Subcutaneous abdominal adipose tissue (tissue), 5 donors: ENCODE measurements at regions not wholly inside any gene's neighbourhood (a gene's known extent, or its start where the extent isn't known, plus 50 kb on each side); places are given as distances from the start of the nearest gene placed in this dataset.

Source experiments
- H3K27ac ChIP-seq: one replicate; pipeline ENCODE4 v1.7.0; 2013; ENCODE audit warnings: low read depth, mild to moderate bottlenecking, inconsistent platforms, low read length, moderate library complexity
- H3K27me3 ChIP-seq, 5 donors: one replicate each; pipeline ENCODE4 v1.7.0; 2013; ENCODE audit warnings: low read length in 5 of 5, inconsistent platforms in 1 of 5; ENCODE audit not compliant: control insufficient read depth in 5 of 5, insufficient read depth in 4 of 5
- H3K36me3 ChIP-seq, 5 donors: one replicate each; pipeline ENCODE4 v1.7.0; 2013; ENCODE audit warnings: low read length in 5 of 5; ENCODE audit not compliant: control insufficient read depth in 5 of 5, insufficient read depth in 5 of 5
- H3K4me1 ChIP-seq, 5 donors: one replicate each; pipeline ENCODE4 v1.7.0; 2013; ENCODE audit warnings: low read length in 5 of 5, mild to moderate bottlenecking in 3 of 5, moderate library complexity in 1 of 5; ENCODE audit not compliant: control insufficient read depth in 5 of 5, insufficient read depth in 5 of 5
- H3K4me3 ChIP-seq, 5 donors: one replicate each; pipeline ENCODE4 v1.7.0; 2013; ENCODE audit warnings: low read length in 5 of 5, low read depth in 1 of 5
- H3K9ac ChIP-seq, 5 donors: one replicate each; pipeline ENCODE4 v1.7.0; 2013; ENCODE audit warnings: low read length in 5 of 5, mild to moderate bottlenecking in 4 of 5, moderate library complexity in 3 of 5
- H3K9me3 ChIP-seq, 5 donors: one replicate each; pipeline ENCODE4 v1.7.0; 2013; ENCODE audit warnings: low read length in 5 of 5; ENCODE audit not compliant: control insufficient read depth in 5 of 5
- donor health status: healthy.
- donor health status: healthy.
- donor health status: healthy.
- donor health status: healthy.
- donor health status: healthy.

DNA sequence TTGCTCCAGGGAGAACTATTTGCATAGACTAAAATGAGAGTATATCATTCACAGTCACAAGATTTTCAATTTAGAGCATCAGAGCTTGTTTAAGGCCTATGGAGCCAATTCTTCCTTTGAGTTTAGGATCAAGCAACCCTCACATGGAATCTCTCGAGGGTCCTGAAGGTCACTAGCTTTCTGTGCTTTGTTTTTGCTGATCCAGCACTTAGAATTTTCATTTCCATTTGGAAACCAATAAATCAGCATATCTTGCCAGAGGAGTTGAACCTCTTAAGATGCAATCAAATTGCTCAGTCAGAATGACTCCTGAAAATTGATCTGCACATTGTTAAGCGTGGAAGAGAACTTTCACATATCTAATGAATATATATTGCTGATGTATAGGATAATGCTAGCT, 1039.6 kb downstream of the PDHA2 start:
- Histone ChIP-seq H3K4me1 (no peaks in the 10 kb centered on the region), H3K9me3 (peaks cover 4 to 11% (median 7%) of the 10 kb centered on the region in 5 donors)

DNA sequence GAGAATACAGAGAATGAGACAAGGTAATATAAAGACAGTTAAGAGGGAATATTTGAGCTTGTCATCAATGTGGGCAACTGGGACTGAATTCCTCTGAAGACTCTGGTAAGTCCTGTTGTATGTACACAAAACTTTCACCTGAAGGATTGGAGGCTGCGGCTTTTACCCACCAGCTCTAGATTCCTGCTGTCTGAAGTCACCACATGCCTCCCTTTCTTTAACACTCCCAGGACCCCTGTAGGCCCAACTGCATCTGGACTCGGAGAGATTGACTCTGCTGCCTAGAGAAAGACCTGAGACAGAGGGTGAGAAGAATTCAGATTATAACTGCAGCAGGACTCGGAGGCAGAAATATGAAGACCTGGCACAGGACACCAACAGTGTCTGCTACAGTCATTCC, 1048.0 kb downstream of the PDHA2 start:
- Histone ChIP-seq H3K4me1 (no peaks in the 10 kb centered on the region), H3K4me3 (no peak overlapping the region), H3K9ac (no peak overlapping the region), H3K9me3 (no peaks in the 10 kb centered on the region), H3K27ac (no peak overlapping the region), H3K36me3 (no peaks in the 10 kb centered on the region), H3K27me3 (no peaks in the 10 kb centered on the region)

More for the DNA sequence above, 1039.6 kb downstream of the PDHA2 start:
- H3K36me3 ChIP-seq = no peaks in the 10 kb centered on the region
- no peaks in the 10 kb centered on the region for H3K27me3 ChIP-seq
- H3K9ac ChIP-seq = no peak overlapping the region
- H3K27ac ChIP-seq = no peak overlapping the region
- H3K4me3 ChIP-seq = no peak overlapping the region

DNA sequence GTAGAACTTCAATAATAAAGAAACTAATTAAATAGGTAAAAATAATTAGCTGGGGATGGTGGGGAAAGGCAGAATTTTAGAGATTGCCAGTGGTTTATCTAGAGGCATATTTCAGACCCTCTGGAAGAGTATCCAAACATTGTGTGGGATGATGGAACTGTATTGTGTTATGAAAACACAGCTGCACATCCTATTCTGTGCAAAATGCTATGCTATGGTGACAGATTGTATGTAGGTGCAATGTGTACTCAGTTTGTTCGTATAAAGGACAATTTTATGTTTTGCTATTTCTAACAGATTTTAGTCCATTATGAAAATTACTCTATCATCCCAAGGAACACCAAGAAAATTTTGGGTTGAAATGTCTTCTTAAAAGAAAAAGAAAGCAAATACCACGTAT, 1054.7 kb downstream of the PDHA2 start:
- Histone ChIP-seq H3K9ac (no peak overlapping the region), H3K27me3 (no peaks in the 10 kb centered on the region), H3K27ac (no peak overlapping the region), H3K4me3 (no peak overlapping the region), H3K9me3 (no peaks in the 10 kb centered on the region), H3K4me1 (no peaks in the 10 kb centered on the region), H3K36me3 (no peaks in the 10 kb centered on the region)

DNA sequence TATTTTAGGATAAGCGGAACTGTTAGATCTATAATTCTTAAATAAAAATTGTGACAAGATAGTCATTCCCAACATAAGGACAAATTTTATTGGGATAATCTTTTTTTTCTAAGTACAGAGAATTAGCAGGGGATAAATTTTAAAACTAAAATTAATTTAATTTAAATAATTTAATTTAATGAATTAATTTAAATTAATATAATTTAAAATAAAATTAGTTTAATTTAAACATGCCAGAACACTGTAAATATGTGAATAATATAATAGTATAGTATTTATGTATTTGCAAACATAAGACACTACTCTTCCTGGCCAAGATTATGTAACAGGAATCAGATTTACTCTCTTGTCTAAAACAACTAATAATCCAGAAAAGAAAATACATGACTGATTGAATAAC, 1055.9 kb downstream of the PDHA2 start:
- Histone ChIP-seq H3K4me3 (no peak overlapping the region), H3K4me1 (no peaks in the 10 kb centered on the region), H3K36me3 (no peaks in the 10 kb centered on the region)

DNA sequence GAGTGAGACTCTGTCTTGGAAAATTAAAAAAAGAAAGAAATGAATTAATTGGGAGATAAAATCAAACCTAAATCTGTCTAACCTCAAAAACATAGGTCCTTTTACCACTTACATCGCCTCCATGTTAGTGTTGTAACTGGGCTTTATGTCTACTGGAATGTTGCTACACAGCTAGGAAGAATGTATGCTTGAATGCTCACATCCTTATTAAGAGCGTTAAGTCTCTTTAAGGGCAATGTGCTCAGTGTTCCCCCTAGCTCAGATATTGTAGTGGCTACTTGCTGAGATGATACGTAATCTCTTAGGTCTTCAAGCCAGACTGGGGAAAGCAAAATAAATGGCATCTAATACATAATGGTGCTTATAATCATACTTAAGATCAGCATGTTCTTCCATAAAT, 1072.8 kb downstream of the PDHA2 start:
- no peak overlapping the region for H3K27ac ChIP-seq
- H3K4me3 ChIP-seq = no peak overlapping the region
- no peak overlapping the region for H3K9ac ChIP-seq
- no peaks in the 10 kb centered on the region for H3K36me3 ChIP-seq
- no peaks in the 10 kb centered on the region for H3K9me3 ChIP-seq
- no peaks in the 10 kb centered on the region for H3K27me3 ChIP-seq
- peaks cover 0 to 3% (median 0%) of the 10 kb centered on the region in 5 donors for H3K4me1 ChIP-seq

More for the DNA sequence above, 1055.9 kb downstream of the PDHA2 start:
- no peak overlapping the region for H3K27ac ChIP-seq
- H3K9ac ChIP-seq = no peak overlapping the region
- no peaks in the 10 kb centered on the region for H3K27me3 ChIP-seq
- no peaks in the 10 kb centered on the region for H3K9me3 ChIP-seq

DNA sequence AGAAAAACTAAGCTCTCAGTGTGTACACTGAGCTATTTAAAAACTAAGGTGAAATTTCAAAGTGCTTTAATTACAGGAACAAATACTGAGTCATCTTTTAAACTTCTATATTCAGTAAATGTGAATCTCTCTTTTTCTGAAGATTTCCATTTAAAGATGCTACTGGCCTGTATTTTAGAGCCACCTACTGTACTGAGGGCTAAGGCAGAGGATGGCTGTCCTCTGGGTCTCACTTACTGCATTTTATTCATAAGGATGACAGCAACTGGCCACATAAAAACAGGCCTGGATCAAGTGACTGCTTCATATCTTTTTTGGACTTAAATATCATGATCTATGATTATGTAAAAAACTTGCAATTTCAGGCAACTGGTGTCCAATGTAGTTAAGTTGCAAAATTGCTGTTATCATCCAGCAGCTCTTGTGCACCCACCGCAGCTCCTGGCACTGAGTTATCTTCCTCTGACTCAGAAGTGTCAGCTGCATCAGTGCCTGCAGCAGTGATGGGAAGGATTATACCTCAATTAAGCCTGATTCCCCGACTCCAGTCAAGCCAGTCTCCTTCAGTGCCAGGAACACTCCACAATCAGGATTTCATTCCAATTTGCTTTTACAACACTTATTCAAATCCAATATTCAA, 1073.7 kb downstream of the PDHA2 start:
- Histone ChIP-seq H3K9me3 (no peaks in the 10 kb centered on the region), H3K9ac (no peak overlapping the region), H3K4me1 (peaks cover 0 to 3% (median 0%) of the 10 kb centered on the region in 5 donors), H3K36me3 (no peaks in the 10 kb centered on the region), H3K27me3 (no peaks in the 10 kb centered on the region), H3K4me3 (no peak overlapping the region), H3K27ac (no peak overlapping the region)

DNA sequence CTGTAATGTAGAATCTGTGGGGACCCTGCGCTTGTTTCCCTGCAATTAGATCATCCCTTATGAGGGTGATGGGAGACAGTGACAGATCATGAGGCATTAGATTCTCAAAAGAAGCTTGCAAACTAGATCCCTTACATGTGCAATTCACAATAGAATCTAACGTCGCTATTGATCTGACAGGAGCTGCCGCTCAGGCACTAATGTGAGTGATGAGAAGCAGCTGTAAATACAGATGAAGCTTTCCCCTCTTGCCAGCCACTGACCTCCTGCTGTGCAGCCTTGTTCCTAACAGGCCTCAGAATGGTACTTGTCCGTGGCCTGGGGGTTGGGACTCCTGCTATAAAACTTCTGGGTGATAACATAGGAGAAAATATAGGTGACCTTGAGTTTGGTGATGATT, 1076.8 kb downstream of the PDHA2 start:
- no peak overlapping the region for H3K4me3 ChIP-seq

DNA sequence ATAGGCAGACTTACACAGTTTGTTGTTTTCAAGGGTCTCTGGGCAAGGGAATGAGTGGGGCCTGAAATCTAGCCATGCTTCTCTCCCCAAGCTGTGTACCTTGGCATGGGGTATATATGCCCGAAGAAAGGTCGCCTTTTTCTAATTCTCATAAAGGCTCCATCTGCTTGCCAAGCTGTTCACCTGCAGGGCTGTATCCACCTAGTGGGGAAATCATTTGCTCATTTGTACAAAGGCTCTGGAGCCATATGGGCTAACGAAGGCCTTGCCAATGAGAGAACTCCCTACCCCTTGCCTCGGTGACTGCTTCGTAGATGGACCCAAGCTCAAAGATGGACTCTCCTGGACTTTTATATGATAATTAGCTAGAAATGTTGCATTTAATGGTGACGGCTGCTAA, 1097.0 kb downstream of the PDHA2 start:
- H3K27ac ChIP-seq = no peak overlapping the region
- H3K4me3 ChIP-seq = no peak overlapping the region
- no peaks in the 10 kb centered on the region for H3K27me3 ChIP-seq
- H3K9ac ChIP-seq = no peak overlapping the region
- no peaks in the 10 kb centered on the region for H3K4me1 ChIP-seq
- H3K9me3 ChIP-seq = peaks cover 0 to 2% (median 0%) of the 10 kb centered on the region in 5 donors
- H3K36me3 ChIP-seq = no peaks in the 10 kb centered on the region

More for the DNA sequence above, 1076.8 kb downstream of the PDHA2 start:
- no peaks in the 10 kb centered on the region for H3K4me1 ChIP-seq
- H3K27me3 ChIP-seq = no peaks in the 10 kb centered on the region
- no peak overlapping the region for H3K9ac ChIP-seq
- no peaks in the 10 kb centered on the region for H3K36me3 ChIP-seq
- peaks cover 0 to 4% (median 0%) of the 10 kb centered on the region in 5 donors for H3K9me3 ChIP-seq
- no peak overlapping the region for H3K27ac ChIP-seq

DNA sequence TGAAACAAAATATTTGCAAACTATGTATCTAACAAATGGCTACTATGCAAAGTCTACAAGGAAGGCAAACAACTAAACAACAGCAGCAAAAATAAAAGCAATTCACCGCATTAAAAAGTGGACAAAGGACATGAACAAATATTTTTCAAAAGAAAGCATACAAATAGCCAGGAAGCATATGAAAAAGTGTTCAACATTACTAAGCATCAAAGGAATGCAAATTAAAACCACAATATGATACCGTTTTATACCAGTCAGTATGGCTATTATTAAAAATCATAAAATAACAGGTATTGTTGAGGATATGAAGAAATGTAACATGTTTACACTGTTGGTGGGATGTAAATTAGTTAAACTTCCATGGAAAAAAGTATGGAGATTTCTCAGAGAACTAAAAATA, 1106.7 kb downstream of the PDHA2 start:
- H3K9ac ChIP-seq = no peak overlapping the region
- H3K9me3 ChIP-seq = no peaks in the 10 kb centered on the region
- H3K27me3 ChIP-seq = no peaks in the 10 kb centered on the region
- no peak overlapping the region for H3K4me3 ChIP-seq
- H3K27ac ChIP-seq = no peak overlapping the region
- no peaks in the 10 kb centered on the region for H3K4me1 ChIP-seq
- no peaks in the 10 kb centered on the region for H3K36me3 ChIP-seq

DNA sequence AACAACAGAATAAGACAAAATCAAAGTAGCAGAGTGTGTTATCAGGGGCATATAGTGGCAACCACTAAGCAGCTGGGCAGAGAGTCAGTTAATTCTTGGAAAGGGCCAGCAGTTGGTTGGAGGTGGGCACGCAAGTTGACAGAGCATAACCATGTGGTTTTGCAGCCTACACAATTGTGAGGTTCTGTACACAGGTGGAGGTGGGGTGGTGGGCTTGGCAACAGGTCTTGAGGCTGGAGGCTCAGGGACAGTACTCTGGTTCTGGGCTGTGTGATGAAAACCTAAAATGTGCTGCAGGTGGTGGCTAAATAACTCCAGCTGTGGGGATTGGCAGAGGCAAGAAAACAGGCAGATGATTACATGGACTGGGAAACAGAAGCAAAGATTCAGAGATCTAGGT, 1112.7 kb downstream of the PDHA2 start:
- Histone ChIP-seq H3K9me3 (peaks cover 0 to 2% (median 0%) of the 10 kb centered on the region in 5 donors), H3K36me3 (no peaks in the 10 kb centered on the region), H3K4me3 (no peak overlapping the region), H3K27me3 (no peaks in the 10 kb centered on the region), H3K27ac (no peak overlapping the region), H3K4me1 (no peaks in the 10 kb centered on the region), H3K9ac (no peak overlapping the region)
